ENCODE measurements at regions not wholly inside any gene's neighbourhood (a gene's known extent, or its start where the extent isn't known, plus 50 kb on each side); places are given as distances from the start of the nearest gene placed in this dataset.

DNA sequence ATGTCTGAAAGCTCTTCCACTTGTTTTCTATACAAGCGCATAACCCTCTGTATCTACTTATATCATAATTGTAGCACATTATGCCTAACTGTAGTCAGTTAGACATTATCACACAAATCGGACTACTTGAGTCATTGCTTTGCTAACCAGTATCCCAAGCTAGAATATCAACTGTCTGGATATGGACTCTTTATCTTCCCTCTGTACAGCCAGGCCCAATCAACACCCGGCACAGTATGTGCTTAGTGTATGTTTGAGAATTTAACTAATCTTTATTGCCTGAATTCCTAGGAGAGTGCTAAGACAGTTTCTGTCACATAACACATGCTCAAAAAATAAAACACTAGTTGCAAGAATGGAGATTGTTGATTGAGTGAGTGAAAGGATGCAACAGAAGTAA, 211.2 kb downstream of the ARL4A start:
- TF ChIP-seq, protein P1, sequence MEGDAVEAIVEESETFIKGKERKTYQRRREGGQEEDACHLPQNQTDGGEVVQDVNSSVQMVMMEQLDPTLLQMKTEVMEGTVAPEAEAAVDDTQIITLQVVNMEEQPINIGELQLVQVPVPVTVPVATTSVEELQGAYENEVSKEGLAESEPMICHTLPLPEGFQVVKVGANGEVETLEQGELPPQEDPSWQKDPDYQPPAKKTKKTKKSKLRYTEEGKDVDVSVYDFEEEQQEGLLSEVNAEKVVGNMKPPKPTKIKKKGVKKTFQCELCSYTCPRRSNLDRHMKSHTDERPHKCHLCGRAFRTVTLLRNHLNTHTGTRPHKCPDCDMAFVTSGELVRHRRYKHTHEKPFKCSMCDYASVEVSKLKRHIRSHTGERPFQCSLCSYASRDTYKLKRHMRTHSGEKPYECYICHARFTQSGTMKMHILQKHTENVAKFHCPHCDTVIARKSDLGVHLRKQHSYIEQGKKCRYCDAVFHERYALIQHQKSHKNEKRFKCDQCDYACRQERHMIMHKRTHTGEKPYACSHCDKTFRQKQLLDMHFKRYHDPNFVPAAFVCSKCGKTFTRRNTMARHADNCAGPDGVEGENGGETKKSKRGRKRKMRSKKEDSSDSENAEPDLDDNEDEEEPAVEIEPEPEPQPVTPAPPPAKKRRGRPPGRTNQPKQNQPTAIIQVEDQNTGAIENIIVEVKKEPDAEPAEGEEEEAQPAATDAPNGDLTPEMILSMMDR (IDR thresholded peaks at IDR 0.05), result no peak
- TF ChIP-seq POLR2A (IDR thresholded peaks at IDR 0.05) (no peak), POLR2AphosphoS5 (IDR thresholded peaks at IDR 0.05) (no peak)

Measured in suprapubic skin (tissue), 4 donors.